Lung (tissue), 11 donors: ENCODE measurements at regions not wholly inside any gene's neighbourhood (a gene's known extent, or its start where the extent isn't known, plus 50 kb on each side); places are given as distances from the start of the nearest gene placed in this dataset.

Source experiments
- ATAC-seq: fragments of 200-7000 bp; cut with Tn5 transposase; one replicate; pipeline ENCODE4 v1.9.1; 2020; ENCODE audit warnings: moderate number of reproducible peaks; ENCODE audit not compliant: insufficient read depth, low FRiP score
- DNase-seq, 3 donors: peaks; one replicate each; pipeline ENCODE4 v3.0.0-alpha.2; 2013 to 2017
- H3K27ac ChIP-seq, 2 donors: one replicate each; pipeline ENCODE4 v1.5.1; 2013; ENCODE audit warnings: mild to moderate bottlenecking in 2 of 2, moderate library complexity in 2 of 2, control low read depth in 1 of 2, inconsistent platforms in 1 of 2, low read depth in 1 of 2, low read length in 1 of 2
- H3K27me3 ChIP-seq, 3 donors: one replicate each; pipeline ENCODE4 v1.5.1; 2013; ENCODE audit warnings: low read length in 2 of 3; ENCODE audit not compliant: control insufficient read depth in 3 of 3, insufficient read depth in 3 of 3
- H3K36me3 ChIP-seq, 4 donors: one replicate each; pipeline ENCODE4 v1.5.1; 2013; ENCODE audit warnings: low read length in 4 of 4, mild to moderate bottlenecking in 1 of 4, moderate library complexity in 1 of 4; ENCODE audit not compliant: control insufficient read depth in 4 of 4, insufficient read depth in 4 of 4
- H3K4me1 ChIP-seq, 5 donors: one replicate each; pipeline ENCODE4 v1.5.1; 2013; ENCODE audit warnings: low read length in 5 of 5, mild to moderate bottlenecking in 2 of 5, moderate library complexity in 1 of 5; ENCODE audit not compliant: control insufficient read depth in 5 of 5, insufficient read depth in 5 of 5
- H3K4me3 ChIP-seq: one replicate; pipeline ENCODE4 v1.5.1; 2013; ENCODE audit warnings: mild to moderate bottlenecking, control low read depth, moderate library complexity
- H3K9ac ChIP-seq, 2 donors: one replicate each; pipeline ENCODE4 v1.5.1; 2013; ENCODE audit warnings: low read length in 2 of 2, control low read depth in 1 of 2; ENCODE audit not compliant: insufficient read depth in 1 of 2
- H3K9me3 ChIP-seq, 4 donors: one replicate each; pipeline ENCODE4 v1.5.1; 2013; ENCODE audit warnings: low read length in 3 of 4, mild to moderate bottlenecking in 1 of 4, moderate library complexity in 1 of 4; ENCODE audit not compliant: control insufficient read depth in 4 of 4, insufficient read depth in 3 of 4
- WGBS, 2 donors: extraction: QIAGEN DNeasy Blood & Tissue Kit; methylation state at CpG; one replicate each; pipeline ENCODE4 v1.1.7; 2013; 5-methylcytosine and 5-hydroxymethylcytosine counted together
- TF ChIP-seq, protein P1 (sequence below): IDR thresholded peaks from 2 replicates; pipeline ENCODE4 v1.5.1; 2012; ENCODE audit warnings: mild to moderate bottlenecking; ENCODE audit errors: control extremely low read depth, extremely low read depth
- donor health status: control.
- donor health status: control.
- donor health status: Bipolar disorder and iron deficiency.
- donor health status: healthy.
- donor health status: DM: yes; HTN: yes; CAD: no.

DNA sequence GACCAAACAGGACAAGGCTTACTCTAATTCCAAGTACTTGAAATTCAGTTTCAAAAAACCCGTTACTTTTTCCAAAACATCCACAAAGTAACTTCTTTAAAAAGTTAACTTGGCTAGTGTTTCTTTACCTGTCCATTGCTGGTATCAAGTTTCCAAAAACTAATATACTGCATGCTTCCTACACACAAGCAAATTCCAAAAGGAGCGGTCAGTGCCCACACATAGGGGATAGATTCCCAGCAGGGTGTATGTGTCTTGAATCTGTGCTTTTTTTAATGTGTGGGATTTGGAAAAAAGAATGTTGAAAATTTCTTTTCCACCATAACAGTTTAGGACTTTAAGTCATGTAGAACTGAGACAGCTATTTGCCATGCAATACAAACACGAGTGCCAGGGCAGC lies 367.8 kb upstream of the SOX9 start:
- H3K27me3 ChIP-seq: no peaks in the 10 kb centered on the region
- no peak overlapping the region for H3K27ac ChIP-seq
- no peak for ATAC-seq
- TF ChIP-seq, protein P1, sequence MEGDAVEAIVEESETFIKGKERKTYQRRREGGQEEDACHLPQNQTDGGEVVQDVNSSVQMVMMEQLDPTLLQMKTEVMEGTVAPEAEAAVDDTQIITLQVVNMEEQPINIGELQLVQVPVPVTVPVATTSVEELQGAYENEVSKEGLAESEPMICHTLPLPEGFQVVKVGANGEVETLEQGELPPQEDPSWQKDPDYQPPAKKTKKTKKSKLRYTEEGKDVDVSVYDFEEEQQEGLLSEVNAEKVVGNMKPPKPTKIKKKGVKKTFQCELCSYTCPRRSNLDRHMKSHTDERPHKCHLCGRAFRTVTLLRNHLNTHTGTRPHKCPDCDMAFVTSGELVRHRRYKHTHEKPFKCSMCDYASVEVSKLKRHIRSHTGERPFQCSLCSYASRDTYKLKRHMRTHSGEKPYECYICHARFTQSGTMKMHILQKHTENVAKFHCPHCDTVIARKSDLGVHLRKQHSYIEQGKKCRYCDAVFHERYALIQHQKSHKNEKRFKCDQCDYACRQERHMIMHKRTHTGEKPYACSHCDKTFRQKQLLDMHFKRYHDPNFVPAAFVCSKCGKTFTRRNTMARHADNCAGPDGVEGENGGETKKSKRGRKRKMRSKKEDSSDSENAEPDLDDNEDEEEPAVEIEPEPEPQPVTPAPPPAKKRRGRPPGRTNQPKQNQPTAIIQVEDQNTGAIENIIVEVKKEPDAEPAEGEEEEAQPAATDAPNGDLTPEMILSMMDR: no peak
- H3K9ac ChIP-seq: no peak overlapping the region
- no peaks in the 10 kb centered on the region for H3K36me3 ChIP-seq
- no peaks in the 10 kb centered on the region for H3K9me3 ChIP-seq
- H3K4me3 ChIP-seq: no peak overlapping the region
- DNase-seq: no peak
- H3K4me1 ChIP-seq: peaks cover 0 to 6% (median 0%) of the 10 kb centered on the region in 5 donors
- WGBS, 2 donors: 81 to 90% methylated on average over 3 of the region's 3 CpGs

DNA sequence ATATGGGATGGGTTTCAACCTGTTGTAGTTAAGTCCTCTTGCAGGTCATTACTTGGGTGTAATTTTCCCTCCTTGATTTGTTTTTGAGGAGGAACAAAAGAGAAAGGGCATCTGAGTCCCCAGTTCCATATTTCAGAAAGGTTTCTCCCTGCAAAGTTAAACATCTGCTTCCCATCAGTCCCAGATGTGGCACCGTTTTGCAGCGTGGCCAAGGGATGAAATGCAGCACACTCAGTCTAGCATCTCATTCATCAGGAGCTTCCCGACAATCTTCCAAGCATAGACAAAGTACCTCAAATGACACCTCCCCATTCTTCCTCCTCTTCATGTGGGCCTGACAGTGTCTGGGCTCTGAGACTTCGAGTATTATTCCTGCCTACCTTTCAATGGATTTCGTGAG lies 363.7 kb upstream of the SOX9 start:
- H3K4me1 ChIP-seq: peaks cover 0 to 6% (median 0%) of the 10 kb centered on the region in 5 donors
- no peaks in the 10 kb centered on the region for H3K9me3 ChIP-seq
- no peak overlapping the region for H3K4me3 ChIP-seq
- H3K36me3 ChIP-seq: no peaks in the 10 kb centered on the region
- 66 to 76% methylated on average over 5 of the region's 5 CpGs for WGBS, 2 donors
- no peaks in the 10 kb centered on the region for H3K27me3 ChIP-seq
- no peak overlapping the region for H3K27ac ChIP-seq
- peak in 1 of 3 donors; percentile 27 for DNase-seq
- ATAC-seq: no peak
- TF ChIP-seq, protein P1: no peak
- H3K9ac ChIP-seq: no peak overlapping the region

DNA sequence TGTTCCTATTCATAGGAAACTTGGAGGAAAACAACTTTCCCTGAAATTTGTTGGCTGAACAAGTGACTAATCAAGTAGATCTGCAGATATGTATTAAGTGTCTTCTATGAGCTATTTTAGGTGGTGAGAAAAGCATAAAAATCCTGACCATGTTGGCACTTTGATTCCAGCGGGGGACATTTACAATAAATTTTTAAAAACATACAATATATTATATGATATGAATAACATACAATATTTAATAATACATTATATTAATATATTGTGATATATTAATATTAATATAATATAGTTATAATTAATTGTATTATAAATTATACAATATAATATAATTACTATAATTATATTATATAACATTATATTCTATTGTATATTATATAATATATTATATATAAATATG lies 362.9 kb upstream of the SOX9 start:
- peaks cover 0 to 6% (median 0%) of the 10 kb centered on the region in 5 donors for H3K4me1 ChIP-seq

More for the DNA sequence above, 362.9 kb upstream of the SOX9 start:
- 95 to 97% methylated on average over 1 of the region's 1 CpG for WGBS, 2 donors
- no peak for DNase-seq
- Histone ChIP-seq H3K9me3 (no peaks in the 10 kb centered on the region), H3K36me3 (no peaks in the 10 kb centered on the region), H3K27ac (no peak overlapping the region), H3K9ac (no peak overlapping the region), H3K4me3 (no peak overlapping the region), H3K27me3 (no peaks in the 10 kb centered on the region)
- TF ChIP-seq, protein P1: no peak
- no peak for ATAC-seq
